GM19463 (cell line): ENCODE measurements at regions not wholly inside any gene's neighbourhood (a gene's known extent, or its start where the extent isn't known, plus 50 kb on each side); places are given as distances from the start of the nearest gene placed in this dataset.
"Not testable (repeated sequence)": the region's sequence is repeated elsewhere in the genome, so short reads cannot be mapped to it uniquely, and the experiment has no call there.

ENCODE experiments used
- ATAC-seq: cut with Tn5 transposase; IDR thresholded peaks from one replicate; pipeline ENCODE4 v1.9.1; 2021; ENCODE audit warnings: mild to moderate bottlenecking, moderate library complexity; ENCODE audit not compliant: unreplicated experiment

GRCh38 chr3:197408177-197408957, 110.0 kb upstream of the DLG1 start:
- ATAC-seq = no peak

DNA sequence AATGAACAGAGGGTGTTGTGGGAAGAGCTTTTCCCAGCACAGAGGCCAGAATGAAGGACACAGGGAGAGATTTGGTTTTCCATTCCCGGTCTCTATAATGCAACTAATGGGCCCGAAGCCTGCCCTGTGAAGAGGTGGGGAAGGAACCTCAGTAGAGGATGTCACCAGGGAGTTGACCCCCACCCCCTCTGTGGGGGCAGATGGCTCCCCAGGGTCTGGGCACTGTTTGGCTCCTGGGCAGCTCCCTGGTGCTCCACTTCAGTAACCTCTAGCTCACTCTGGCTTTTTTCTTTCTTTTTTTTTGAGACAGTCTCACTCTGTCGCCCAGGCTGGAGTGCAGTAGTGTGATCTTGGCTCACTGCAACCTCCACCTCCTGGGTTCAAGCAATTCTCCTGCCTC, 109.1 kb upstream of the DLG1 start:
- no peak for ATAC-seq

- no peak for ATAC-seq
Measured at GRCh38 chr3:197407053-197407452, 108.6 kb upstream of the DLG1 start.

DNA sequence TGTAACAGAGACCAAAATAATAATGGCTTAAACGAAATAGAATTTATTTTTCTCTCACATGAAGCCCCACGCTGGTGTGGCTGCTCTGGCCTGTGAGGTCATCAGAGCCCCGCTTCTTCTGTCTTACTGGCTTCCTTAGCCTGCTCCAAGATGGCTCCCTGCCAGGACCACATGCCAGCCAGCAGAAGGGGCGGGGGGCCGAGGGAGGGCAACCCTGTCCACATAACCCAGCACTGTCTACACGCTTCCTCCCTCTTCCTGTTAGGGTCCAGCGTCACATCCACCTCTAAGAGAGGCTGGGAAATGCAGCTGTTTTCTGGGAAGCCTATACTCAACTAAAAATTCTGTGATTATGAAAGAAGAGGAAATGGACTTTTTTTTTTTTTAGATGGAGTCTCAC, 107.9 kb upstream of the DLG1 start:
- no peak for ATAC-seq

DNA sequence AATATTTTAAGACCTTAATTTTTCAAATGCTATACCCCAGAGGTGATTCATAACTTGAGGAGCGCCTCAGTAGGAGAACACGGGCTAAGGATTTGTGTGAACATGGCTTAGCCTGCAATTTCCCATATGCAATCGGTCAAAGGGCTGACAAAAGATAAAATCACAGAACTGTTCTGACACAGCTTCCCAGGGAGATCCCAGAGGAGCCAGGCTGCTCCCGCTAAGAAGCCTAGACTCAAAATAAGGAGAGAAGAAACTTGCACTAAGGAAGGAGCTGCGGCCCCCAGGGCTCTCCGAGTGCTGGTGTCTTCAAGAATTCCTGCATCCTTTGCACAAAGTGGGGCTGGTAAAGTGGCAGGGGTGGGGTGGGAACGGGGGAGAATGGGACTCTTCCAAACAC, 106.3 kb upstream of the DLG1 start:
- no peak for ATAC-seq

- ATAC-seq = no peak
Measured at GRCh38 chr3:197404030-197404429, 105.6 kb upstream of the DLG1 start.

GRCh38 chr3:197402401-197402800, 104.0 kb upstream of the DLG1 start:
- ATAC-seq = not testable (repeated sequence)

DNA sequence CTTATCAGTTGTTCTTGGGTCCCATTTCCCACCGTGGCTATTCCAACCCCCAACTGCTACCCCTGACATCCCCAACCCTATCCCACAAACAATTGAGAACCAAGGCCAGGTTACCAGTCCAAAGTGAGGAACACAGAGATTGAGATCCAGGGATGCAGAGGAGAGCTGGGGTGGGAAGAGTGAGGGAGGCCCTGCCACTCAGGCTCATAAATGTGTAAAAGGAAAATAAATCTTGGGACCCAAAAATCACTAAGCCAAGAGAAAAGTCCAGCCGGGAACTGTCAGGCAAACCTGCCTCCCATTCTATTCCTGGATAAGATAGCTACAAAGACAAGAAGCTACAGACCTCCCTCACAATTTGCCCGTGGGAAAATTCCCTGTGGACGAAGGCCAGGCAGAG, 101.1 kb upstream of the DLG1 start:
- ATAC-seq = no peak

DNA sequence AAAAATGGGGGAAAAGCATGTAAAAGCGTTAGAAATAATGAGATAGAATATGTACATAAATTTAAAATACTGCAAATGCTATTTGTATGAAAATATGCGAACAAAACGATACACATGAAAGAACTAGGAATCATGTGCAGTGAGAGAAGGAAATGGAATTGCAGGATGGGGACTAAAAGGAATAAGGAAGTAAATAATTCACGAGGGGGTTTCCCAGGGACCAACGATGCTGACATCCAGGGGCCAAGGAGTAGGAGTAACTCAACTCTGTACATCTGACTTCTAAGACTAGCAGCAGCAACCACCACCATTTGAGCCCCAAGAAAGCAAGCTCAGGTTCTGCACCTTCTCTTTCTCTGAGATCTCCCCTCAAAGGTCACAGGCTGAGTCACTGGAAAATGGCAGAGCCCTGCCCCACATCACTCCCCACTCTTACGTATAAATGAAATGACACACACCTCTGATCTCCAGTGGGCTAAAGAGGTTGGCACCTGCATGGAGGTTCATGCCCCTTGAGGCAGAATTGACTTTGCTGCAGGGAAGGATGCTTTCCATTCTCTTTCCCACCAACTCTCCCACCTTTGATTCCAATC, 100.0 kb upstream of the DLG1 start:
- ATAC-seq = no peak

GRCh38 chr3:197397838-197398237, 99.4 kb upstream of the DLG1 start:
- ATAC-seq = no peak

DNA sequence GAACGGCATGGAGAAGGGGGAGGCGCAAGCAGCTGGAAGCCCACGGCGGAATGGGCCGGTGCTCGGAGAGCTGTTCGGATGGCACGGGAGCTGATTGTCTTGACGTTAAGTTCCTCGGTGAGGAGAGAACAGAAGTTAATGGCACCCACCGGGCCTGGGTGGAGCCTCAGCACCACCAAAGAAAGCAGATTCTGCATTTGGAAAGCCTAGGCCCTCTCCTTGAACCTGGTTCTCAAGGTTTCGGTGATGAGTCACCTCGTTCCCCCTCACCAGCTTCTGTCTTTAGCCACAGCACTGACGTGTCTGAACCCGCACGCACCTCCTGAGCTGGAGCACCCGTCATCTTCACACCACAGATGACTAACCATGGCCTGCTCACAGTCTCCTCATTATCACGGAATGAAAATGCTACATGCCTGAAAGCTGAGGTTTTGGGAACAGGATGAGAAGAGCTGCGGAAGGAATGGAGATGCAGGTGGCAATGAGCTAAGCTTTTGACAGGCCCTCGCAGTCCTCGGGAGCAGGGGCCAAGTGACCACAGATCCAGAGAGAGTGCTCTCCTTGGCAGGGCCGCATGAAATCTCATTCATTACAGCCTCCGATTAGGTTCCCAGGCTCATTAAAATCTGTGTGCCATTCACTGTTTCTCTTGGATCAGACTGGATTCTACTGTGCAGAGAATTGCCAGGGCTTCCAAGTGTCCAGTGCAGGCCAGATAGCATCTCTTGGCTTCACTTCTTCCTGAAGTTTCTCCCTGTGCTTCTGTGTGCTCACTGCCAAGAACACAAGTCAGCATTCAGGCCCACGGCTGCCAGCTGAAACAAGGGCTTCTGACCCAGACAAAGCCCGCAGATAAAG, 96.3 kb upstream of the DLG1 start:
- peak; percentile 95 for ATAC-seq

GRCh38 chr3:197394126-197394463, 95.7 kb upstream of the DLG1 start:
- ATAC-seq = not testable (repeated sequence)

GRCh38 chr3:197393711-197394110, 95.3 kb upstream of the DLG1 start:
- ATAC-seq = no peak

DNA sequence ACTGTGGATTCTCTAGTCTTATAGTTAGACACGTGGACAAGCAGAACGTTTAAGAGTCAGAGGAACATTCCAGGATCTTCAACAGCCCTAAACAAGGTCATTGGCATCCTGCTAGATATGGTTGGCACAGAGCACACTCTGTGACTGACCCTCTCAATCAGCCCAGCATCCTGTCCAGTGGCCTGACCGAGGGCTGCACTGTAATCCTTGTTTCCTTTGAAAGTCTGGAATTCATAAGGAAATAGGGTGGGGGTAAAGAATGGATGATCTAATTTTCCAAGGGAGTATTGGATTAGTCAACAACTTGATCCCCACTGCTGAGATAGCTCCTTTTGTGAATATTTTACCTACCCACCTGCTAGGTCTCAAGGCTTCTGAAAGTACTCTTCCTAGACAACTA, 94.5 kb upstream of the DLG1 start:
- ATAC-seq = no peak

DNA sequence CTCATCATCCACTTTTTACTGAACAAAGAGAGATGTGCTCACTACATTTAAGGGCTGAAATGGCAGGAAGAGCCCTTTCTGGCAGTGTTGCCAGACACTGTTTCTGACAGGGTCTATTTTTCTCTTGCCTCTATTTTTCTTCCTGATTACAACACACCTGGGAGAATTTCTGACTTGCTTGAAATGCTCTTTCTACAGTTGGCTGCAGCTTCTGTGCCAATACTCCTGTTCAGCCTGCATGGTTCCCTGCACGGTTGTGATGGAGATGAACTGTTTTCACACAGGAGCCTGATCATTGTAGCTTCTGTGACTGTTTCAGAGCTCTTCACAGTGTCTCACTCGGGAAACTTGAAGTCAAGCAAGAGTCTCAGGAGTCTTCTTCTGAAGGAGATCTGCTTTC, 83.0 kb upstream of the DLG1 start:
- ATAC-seq = no peak

- ATAC-seq = no peak
Measured at GRCh38 chr3:197380786-197381185, 82.4 kb upstream of the DLG1 start.

DNA sequence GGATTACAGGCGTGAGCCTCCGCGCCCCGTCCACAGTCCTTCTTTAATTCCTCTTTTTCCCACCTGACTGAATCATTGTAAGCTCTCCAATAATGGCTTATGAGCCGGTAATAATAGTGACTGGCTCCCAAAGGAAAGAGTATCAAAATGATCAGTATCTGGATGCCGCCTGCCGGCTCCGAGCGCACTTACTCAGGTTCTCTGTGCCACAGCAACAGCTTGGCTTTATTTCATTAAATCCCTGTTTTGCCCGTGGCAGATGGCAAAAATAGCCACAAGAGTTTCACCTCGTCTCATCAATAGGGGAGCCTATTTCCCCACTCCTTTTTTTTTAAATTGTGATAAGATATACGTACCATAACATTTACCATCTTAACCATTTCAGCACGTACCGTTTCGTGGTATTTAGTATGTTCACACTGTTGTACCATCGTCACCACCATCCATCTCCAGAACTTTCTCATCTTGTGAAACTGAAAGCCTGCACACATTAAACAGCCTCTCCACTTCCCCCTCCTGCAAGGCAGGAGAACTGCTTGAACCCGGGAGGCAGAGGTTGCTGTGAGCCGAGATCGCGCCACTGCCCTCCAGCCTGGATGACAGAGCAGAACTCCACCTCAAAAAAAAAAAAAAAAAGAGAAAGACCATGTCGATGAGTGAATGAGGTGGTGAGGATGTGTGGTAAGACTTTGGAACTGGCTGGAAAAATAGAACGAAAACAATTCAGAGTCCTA, 80.7 kb upstream of the DLG1 start:
- no peak for ATAC-seq

DNA sequence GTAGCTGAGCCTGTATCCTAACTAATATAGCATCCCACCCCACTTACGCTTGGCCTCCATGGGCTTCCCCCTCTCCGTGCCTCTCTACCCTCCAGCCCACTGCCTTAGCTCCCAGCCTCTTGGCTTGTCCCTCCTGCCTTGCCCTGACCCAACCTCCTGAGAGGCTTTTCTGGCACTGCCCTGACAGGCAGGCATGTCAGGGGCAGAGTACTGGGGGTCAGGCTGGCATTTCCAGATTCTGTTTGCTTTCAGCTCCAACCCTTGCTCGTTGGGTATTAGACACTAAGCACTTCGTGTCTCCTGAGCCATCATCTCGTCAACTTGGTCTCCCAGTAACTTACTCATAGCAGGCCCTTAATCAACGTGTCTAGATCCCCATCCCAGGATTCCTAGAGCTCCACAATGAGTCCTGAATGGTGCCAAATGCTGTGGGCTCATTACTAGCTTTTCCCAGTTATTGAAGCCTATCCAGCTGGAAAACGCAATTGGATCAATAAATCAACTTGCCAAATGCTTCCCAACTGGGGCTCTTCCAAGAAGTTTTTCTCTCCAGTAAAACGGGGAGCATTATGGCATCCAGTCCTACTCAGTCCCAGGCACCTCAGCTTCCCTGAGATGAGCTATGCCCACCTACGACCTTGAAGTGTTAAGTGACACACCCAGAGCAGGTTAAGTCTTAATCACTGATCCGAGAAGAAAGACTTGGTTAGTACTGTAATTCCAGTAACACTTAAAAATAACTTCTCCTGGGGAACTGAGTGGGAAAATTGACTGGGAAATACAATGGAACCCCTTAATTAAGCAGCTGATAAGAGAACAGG, 78.5 kb upstream of the DLG1 start:
- ATAC-seq = no peak

DNA sequence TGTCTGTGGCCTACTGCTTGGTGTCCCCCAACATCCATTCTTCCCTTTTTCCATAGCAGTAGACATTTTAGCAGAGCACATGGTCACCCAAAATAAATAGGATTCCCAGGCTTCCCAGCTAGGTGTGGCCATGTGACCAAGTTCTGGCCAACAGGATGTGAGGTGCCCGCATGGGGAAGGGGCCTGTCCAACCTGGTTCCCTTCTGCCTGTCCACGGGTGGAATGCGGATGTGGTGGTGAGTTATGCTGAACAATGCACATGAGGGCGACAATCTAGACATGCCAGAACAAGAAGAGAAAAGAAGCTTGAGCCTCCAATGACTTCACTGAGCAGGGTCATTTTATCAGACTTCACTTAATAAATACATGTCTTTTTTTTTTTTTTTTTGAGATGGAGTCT, 77.6 kb upstream of the DLG1 start:
- no peak for ATAC-seq

GRCh38 chr3:197375001-197375441, 76.6 kb upstream of the DLG1 start:
- ATAC-seq = no peak
